HG03575 (cell line): ENCODE measurements at regions not wholly inside any gene's neighbourhood (a gene's known extent, or its start where the extent isn't known, plus 50 kb on each side); places are given as distances from the start of the nearest gene placed in this dataset.
"Not testable (repeated sequence)": the region's sequence is repeated elsewhere in the genome, so short reads cannot be mapped to it uniquely, and the experiment has no call there.

Experiments used
- ATAC-seq: cut with Tn5 transposase; IDR thresholded peaks from one replicate; pipeline ENCODE4 v1.9.1; 2021; ENCODE audit not compliant: unreplicated experiment, insufficient number of reproducible peaks, low FRiP score; ENCODE audit errors: extremely low read depth

DNA sequence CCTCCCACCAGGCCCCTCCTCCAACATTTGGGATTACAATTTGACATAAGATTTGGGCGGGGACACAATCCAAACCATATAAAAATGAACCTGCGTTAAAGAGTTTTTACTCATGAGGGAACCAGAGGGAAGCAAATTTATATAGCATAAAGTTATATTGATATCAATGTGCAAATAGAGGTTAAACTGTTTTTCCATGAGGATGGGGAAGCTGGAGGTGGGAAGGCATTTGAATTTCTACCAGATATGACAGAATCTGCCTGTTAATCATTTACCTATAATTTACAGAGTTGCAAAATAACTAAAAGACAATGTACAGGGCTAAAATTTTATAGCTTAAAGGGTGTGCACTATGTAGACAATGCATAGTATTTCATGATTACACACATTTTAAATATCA, 322.0 kb upstream of the FKBP1C start:
- ATAC-seq, result no peak

DNA sequence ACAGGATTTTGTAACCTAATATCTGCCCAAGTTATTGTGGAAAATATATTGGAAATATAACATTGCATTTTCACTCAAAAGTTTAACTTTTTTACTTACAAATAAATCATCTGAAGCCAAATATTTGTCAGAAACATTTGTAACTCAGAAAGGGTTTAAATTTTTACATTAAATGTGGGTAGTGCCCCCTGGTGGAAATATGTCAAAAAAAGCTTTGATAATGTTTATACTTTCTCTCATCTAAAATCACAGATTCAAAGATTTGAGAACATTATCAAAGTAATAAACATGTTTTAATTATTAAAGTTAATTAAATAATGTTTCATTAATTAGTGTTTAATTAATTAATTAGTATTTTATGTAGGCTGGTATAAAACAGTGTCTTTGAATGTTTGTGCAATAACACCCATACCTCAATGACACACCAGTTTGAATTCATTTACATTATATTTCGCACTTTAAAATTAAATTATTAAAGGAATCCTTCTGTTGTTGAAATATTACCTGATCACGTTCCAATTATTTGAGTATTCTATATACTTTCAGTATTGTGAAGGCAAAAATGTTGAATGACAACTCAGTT, 320.1 kb upstream of the FKBP1C start:
- no peak for ATAC-seq

DNA sequence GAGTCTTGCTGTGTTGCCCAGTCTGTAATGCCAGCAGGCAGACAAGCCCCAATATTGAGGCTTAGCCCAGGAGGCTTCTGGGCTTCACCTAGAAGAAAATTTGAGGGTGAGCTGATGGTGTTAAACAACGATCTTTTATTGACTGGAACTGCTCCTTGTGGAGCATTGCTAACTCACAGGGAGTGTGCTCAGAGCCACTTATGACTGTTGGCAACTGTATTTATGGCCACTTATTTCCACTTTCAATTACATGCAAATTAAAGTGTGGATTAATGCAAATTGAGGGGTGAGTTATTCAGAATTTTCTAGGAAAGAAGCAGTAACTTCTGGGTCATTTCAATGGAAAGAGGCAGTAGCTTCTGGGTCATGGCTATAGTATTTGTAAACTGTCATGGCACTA, 317.2 kb upstream of the FKBP1C start:
- ATAC-seq, result no peak

DNA sequence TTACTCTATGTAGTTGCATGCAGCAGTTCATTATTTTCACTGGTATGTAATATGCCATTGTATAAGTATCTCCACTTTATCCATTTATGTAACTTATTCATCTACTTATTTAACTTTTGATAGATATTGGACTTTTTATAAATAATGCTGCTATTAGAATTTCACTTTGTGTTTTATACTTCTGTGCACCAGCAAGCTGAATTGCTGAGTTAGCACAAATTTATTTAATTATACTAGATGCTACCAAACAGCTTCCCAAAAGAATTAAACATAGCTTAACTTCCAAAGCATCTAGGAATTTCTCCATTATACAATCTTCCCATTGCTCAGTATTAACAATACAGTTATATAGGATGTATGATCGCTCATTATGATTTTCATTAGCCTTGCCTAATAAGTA, 308.0 kb upstream of the FKBP1C start:
- ATAC-seq, result no peak

DNA sequence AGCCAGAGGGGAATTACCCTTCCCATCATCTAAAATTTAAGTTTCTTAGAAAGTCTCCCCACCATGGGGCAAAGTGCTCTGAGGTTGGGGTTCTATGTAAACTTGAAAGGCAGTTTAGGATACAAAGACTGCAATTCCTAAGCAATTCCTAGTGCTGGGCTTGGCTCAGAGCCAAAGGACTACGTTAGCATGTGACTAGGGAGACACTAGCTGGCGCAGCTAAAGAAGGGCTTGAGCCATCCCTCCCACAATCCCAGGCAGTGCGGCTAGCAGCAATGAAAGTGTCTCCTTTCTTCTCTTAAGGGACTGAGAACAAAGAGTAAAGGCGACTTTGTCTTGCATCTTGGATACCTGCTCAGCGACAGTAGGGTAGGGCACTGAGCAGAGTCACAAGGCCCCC, 306.6 kb upstream of the FKBP1C start:
- no peak for ATAC-seq

DNA sequence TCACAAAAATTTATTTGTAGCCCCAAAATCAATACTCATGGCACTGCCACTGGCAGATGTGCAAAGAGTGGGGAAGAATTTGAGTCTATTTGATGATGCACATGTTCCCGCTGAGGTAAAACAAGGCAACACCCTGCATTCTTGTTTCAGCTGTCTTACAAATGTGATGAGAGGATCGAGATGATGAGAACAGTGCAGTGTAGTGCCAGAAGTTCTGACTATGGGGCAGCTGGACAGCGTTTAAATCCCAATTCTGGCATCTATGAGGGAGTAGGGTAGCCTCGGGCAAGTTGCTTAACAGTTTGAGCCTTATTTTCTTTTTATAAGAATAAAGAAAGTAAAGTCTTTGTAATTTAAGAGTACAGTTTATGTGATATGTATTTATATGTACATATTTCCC, 296.7 kb upstream of the FKBP1C start:
- ATAC-seq, result no peak

DNA sequence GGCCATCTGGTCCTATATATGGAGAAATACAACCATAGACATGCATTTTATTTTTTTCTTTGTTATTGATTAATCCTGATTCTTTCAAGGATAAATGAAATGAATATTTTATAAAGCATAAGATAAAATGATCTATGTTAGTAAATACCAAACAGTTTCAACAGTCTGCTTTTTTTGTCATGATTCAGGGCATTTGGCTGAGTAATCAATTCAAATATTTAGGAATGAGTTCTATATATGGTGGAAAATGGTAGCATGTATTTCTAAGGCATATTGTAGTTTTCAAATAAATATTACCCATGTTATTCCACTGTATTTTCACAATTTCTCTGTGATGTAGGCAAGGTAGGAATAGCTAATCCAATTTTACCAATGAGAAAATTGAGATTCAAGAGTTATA, 287.5 kb upstream of the FKBP1C start:
- ATAC-seq, result no peak

DNA sequence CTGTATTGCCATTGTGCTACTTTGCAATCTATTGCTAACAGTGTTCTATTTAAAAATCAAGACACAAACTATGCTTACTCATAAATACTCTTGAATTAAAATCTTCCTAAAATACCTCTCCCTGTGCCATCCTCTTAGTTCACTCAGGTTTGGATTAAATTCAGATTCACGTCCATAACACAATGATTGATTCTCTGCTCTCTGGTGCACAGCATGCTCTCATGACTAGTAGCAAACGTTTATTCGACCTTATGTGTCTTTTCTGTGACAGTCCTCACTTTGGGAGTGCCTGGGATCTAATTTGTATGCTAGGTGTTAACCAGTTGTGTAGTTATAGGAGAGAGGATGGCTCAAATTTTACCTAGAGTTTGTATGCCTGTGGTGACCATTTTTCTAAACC, 270.4 kb upstream of the FKBP1C start:
- ATAC-seq, result no peak

DNA sequence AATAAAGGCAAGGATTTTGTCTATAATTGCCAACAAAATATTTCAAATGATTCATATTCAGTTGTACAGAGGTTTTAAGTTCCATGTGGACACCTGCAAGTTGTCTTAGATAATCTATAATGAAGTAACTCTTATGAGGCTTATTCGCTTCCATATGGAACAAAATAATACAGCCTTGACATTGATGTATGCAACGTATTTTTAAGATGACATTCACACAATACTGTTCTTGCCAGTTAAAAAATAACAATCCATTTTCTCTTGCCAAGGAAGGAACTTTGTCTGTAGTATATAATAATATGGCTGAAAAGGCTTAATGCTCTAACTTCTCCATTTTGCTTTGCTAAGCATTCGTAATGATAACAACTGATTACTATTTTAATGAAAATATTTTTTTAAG, 269.3 kb upstream of the FKBP1C start:
- ATAC-seq, result no peak

DNA sequence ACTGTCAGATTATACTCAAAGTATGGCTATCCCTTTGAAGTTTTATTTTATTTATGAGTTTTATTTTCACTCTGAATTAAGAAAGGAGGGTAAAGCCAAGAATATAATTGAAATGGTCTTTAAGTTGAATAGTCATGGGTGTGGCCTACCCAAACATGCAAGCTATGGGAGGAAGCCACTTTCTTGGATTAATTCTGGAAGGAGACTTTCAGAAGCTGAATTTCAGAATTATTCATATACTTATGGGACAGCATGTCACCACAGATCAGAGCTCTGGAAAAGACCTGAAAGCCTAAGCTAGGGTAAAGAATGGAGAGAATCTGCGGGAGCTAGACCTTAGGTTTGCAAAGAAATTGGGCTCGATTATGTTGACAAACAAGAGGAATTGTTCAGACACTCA, 242.4 kb upstream of the FKBP1C start:
- ATAC-seq, result no peak

DNA sequence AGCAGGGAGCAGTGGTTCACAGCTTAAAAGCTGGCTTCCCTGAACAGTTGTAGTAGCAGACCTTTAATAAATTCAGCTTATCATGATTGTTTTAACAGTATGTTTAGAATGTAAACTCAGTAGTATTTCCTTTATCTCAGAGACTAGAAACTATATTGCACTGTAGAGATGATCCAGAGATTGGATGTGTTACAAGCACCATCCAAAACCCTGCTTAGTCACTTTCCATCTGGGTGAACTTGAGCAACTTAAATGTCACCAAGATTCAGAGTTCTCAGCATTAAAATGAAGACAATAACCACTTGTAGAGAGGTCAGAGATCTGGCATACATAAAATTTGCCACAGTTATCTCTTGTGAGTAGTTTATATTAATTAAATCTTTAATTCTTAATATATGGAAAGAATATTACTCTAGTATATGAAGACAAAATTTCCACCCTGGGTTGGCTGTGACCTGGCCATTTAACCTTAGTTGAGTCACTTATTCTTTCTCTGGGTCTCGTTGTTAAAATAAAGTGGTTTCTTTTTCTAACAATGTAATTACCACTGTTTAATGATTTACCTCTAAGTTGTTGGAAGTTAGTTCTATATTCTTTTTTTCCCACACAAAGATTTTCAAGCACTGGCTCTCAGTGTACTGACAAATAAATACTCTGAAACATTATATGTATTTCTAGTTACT, 239.2 kb upstream of the FKBP1C start:
- ATAC-seq, result no peak

DNA sequence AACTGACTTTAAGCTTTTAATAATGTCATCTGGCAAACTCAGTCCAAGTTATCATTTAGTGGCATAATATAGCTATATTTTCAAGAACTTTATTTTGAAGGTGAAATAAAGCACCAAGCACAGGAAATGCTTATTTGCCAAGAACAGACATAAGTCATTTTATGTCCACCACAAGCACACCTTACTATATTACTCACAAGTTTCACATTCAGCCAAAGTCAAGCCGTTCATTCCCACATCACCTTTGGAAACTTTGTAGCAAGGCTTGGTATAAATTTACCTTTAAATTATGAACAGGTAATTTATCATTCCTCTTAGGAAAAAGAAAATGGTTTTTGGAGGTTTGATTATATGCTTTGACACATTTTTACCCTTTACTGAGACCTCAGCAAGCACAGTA, 236.8 kb upstream of the FKBP1C start:
- ATAC-seq, result peak; percentile 52

DNA sequence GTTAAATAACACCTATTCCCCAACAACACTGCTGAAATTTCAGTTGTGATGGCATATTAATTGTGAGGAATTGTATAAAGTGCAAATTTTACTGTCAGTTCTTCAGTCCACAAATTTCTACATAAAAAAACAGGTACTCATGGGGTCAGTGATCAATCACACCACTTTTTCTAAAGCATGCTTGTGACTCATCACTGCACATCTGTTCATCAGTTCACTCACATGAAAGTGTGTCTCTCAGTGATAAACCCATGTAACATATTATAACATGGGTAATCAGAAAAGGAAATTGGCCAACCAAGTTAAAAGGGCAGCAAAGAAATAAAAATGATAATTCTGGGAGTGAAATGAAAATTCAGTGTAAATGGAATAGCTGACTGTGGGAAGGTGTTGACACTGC, 234.7 kb upstream of the FKBP1C start:
- no peak for ATAC-seq

DNA sequence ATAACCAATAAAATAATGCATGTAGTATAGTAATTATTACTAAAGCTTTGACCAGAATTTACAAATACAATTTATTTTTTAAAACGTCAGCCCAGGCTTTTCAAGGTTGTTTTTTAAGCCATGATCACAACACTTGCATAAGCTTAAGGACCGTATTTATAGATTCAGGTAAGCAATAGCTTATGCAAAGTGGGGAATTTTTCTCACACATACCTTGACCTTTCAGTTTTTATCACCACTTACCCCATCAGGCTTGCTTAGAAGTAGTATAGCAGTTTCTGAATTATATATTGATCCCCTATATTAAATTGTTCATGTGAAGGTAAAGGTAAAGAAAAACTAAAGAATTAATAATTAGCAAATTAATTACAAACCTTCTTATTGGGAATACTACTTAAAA, 232.3 kb upstream of the FKBP1C start:
- no peak for ATAC-seq

DNA sequence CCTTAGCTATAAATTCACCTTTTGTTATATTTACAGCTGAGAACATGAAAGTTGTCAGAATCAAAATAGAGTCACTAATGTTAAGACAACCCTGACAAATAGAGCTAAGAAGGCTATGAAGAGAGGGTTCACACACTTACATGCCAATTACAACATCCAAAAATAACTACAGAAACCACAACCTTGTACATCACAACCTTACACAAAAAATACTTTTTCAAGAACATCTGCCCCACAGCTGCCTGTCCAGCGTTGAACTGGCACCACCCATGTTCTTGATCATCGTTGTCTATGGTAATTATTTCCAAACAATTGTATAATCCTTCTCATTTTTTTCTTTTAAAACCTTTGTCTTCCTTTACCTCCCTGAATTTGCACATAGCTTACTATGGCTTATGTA, 231.2 kb upstream of the FKBP1C start:
- ATAC-seq, result no peak

DNA sequence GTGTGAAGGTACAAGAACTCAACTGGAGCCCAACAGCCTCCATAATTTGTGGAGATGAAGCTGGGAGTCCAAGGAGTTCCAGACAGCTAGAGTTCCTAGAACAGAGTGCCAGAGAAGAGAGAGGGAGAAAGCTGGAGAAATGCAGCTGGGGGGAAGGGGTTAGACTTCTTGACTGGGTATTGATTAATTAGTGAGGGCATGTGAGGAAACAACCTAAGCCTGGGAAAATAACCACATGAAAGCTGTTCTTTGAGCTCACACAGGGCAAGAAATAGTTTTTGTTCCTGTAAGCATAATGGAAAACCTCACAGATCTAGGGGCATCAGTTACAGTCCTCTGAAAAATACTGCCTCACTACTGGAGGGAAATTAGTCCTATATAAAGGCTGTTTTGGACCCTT, 230.5 kb upstream of the FKBP1C start:
- no peak for ATAC-seq

DNA sequence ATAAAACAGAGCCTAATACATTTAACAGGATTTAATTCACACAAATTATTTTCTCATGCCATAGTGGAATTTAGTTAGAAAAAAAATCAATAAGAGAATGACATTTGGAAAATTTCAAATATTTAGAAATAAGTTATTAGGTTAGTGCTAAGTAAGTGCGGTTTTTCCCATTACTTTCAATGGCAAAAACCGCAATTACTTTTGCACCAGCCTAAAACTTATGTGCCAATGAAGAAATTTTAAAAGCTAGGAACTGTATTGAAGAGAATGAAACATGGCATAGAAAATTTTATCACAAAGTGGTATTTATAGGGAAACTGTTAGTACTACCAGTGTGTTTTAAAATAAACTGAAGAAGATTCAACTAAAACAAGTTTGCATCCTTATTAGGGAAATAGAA, 228.3 kb upstream of the FKBP1C start:
- ATAC-seq, result no peak

DNA sequence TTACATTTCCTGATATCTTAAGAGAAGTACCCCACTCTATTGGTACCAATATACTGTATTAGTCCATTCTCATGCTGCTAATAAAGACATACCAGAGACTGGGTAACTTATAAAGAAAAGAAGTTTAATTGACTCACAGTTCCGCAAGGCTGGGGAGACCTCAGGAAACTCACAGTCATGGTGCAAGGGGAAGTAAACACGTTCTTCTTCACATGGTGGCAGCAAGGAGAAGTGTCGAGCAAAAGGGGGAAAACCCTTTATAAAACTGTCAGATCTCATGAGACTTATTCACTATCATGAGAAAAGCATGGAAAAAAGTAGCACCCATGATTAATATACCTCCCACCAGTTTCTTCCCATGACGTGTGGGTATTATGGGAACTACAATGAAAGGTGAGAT, 219.6 kb upstream of the FKBP1C start:
- not testable (repeated sequence) for ATAC-seq

DNA sequence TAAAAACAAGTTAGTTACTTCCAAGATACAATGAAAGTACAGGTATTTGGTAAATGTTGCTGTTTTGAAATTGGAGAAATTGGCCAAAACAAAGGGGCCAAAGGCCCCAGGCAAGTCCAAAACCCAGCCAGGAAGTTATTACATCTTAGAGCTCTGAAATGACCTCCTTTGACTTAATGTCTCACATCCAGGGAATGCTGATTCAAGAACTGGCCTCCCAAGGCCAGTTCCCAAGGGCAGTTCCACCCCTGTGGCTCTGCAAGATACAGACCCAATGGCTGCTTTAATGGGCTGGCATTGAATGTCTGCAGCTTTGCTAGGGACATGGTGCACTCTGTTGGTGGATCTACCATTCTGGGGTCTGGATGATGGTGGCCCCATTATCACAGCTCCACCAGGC, 217.3 kb upstream of the FKBP1C start:
- no peak for ATAC-seq

DNA sequence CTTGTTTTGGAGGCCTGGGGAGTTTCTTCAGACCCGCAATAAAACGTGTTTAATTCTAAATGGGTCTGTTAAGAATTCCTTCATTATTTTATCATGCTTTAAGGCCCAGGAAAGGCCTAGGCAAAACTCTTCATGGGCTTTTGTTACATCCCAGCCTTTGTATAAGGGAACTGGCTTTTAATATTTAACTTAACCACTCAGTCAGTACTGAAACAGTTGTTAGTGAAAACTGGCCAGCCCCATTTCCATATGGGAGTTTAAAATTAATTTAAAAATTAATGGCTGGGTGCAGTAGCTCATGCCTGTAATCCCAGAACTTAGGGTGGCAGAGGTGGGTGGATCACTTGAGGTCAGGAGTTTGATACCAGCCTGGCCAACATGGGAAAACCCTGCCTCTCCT, 213.2 kb upstream of the FKBP1C start:
- no peak for ATAC-seq

DNA sequence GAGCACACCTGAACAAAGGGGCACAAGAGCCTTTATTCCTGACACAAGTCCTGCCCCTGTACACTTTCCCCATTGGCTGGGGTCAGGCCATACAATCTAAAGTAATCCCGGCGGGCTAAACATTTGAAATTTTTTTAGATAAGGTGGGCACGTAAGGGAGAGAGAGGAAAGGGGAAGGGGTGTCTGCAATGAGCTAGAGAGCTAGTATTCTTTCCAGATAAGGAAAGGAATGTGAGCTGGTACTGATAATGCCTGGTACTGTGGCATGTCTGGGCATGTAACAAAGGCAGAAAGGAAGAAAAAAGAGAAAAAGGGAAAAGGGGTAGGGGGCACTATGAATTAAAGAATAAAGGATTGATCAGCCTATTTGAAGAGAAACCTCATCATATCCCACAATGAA, 212.0 kb upstream of the FKBP1C start:
- ATAC-seq, result not testable (repeated sequence)
